Trophoblast cell (in vitro differentiated cells and primary cell): ENCODE measurements at regions not wholly inside any gene's neighbourhood (a gene's known extent, or its start where the extent isn't known, plus 50 kb on each side); places are given as distances from the start of the nearest gene placed in this dataset.
"Not testable (repeated sequence)": the region's sequence is repeated elsewhere in the genome, so short reads cannot be mapped to it uniquely, and the experiment has no call there.

Experiments
- DNase-seq, 2 donors: peaks; one replicate each; pipeline ENCODE4 v3.0.0-alpha.2; 2016
- H2AFZ ChIP-seq: 2 replicates; pipeline ENCODE4 v1.6.1; 2013; ENCODE audit warnings: low read length, moderate library complexity, mild to moderate bottlenecking; ENCODE audit not compliant: insufficient read depth, poor library complexity
- H2AK5ac ChIP-seq: 2 replicates; pipeline ENCODE4 v1.6.1; 2013; ENCODE audit warnings: mild to moderate bottlenecking, low read length
- H2BK120ac ChIP-seq: 2 replicates; pipeline ENCODE4 v1.6.1; 2013; ENCODE audit warnings: low read length, mild to moderate bottlenecking, moderate library complexity; ENCODE audit not compliant: insufficient read depth, poor library complexity
- H2BK12ac ChIP-seq: 2 replicates; pipeline ENCODE4 v1.6.1; 2013; ENCODE audit warnings: mild to moderate bottlenecking, low read length, moderate library complexity
- H2BK5ac ChIP-seq: 2 replicates; pipeline ENCODE4 v1.6.1; 2013; ENCODE audit warnings: low read length, low read depth, moderate library complexity, mild to moderate bottlenecking; ENCODE audit not compliant: poor library complexity
- H3K14ac ChIP-seq: 2 replicates; pipeline ENCODE4 v1.6.1; 2013; ENCODE audit warnings: mild to moderate bottlenecking, low read length
- H3K18ac ChIP-seq: 2 replicates; pipeline ENCODE4 v1.6.1; 2013; ENCODE audit warnings: mild to moderate bottlenecking, low read length
- H3K23ac ChIP-seq: 2 replicates; pipeline ENCODE4 v1.6.1; 2013; ENCODE audit warnings: low read length
- H3K27ac ChIP-seq: 2 replicates; pipeline ENCODE4 v1.5.1; 2013; ENCODE audit warnings: low read depth, mild to moderate bottlenecking, inconsistent platforms, low read length, moderate library complexity
- H3K27me3 ChIP-seq: 2 replicates; pipeline ENCODE4 v1.6.1; 2013; ENCODE audit warnings: inconsistent platforms, mild to moderate bottlenecking, low read length, moderate library complexity; ENCODE audit not compliant: insufficient read depth
- H3K36me3 ChIP-seq, 2 experiments: 1 replicate in 1 of 2; 2 replicates in 1 of 2; pipeline ENCODE4 v1.6.1; 2013; ENCODE audit warnings: low read length in 2 of 2, mild to moderate bottlenecking in 2 of 2, moderate library complexity in 1 of 2; ENCODE audit not compliant: insufficient read depth in 2 of 2, control insufficient read depth in 1 of 2
- H3K4ac ChIP-seq: 2 replicates; pipeline ENCODE4 v1.6.1; 2013; ENCODE audit warnings: low read depth, mild to moderate bottlenecking, low read length, moderate library complexity
- H3K4me1 ChIP-seq, 2 experiments: 1 replicate in 1 of 2; 2 replicates in 1 of 2; pipeline ENCODE4 v1.6.1; 2013; ENCODE audit warnings: low read length in 2 of 2, mild to moderate bottlenecking in 2 of 2, moderate library complexity in 1 of 2; ENCODE audit not compliant: insufficient read depth in 2 of 2, control insufficient read depth in 1 of 2
- H3K4me2 ChIP-seq: 2 replicates; pipeline ENCODE4 v1.6.1; 2013; ENCODE audit warnings: inconsistent platforms, mild to moderate bottlenecking, low read length, moderate library complexity
- H3K4me3 ChIP-seq: 2 replicates; pipeline ENCODE4 v1.5.1; 2013; ENCODE audit warnings: mild to moderate bottlenecking, low read depth, low read length, inconsistent platforms
- H3K79me1 ChIP-seq: one replicate; pipeline ENCODE4 v1.6.1; 2013; ENCODE audit warnings: low read length
- H3K79me2 ChIP-seq: 2 replicates; pipeline ENCODE4 v1.6.1; 2013; ENCODE audit warnings: low read length, mild to moderate bottlenecking; ENCODE audit not compliant: control insufficient read depth, insufficient read depth, poor library complexity
- H3K9ac ChIP-seq: 2 replicates; pipeline ENCODE4 v1.6.1; 2013; ENCODE audit warnings: mild to moderate bottlenecking, low read length
- H3K9me3 ChIP-seq: 2 replicates; pipeline ENCODE4 v1.6.1; 2013; ENCODE audit warnings: low read depth, mild to moderate bottlenecking, control low read depth, inconsistent platforms, low read length; ENCODE audit not compliant: insufficient read depth
- H4K12ac ChIP-seq: 2 replicates; pipeline ENCODE4 v1.6.1; 2013; ENCODE audit warnings: low read depth, mild to moderate bottlenecking, low read length, moderate library complexity
- H4K8ac ChIP-seq: 2 replicates; pipeline ENCODE4 v1.6.1; 2013; ENCODE audit warnings: low read depth, mild to moderate bottlenecking, low read length, moderate library complexity
- H4K91ac ChIP-seq: one replicate; pipeline ENCODE4 v1.6.1; 2013; ENCODE audit warnings: low read depth, mild to moderate bottlenecking, low read length, moderate library complexity
- WGBS: extraction: QIAGEN DNeasy Blood & Tissue Kit; methylation state at CpG from one replicate; pipeline ENCODE4 v1.1.7; 2013; ENCODE audit warnings: missing lambda C conversion rate; ENCODE audit not compliant: insufficient read length, insufficient coverage; ENCODE audit errors: extremely low coverage; 5-methylcytosine and 5-hydroxymethylcytosine counted together

DNA sequence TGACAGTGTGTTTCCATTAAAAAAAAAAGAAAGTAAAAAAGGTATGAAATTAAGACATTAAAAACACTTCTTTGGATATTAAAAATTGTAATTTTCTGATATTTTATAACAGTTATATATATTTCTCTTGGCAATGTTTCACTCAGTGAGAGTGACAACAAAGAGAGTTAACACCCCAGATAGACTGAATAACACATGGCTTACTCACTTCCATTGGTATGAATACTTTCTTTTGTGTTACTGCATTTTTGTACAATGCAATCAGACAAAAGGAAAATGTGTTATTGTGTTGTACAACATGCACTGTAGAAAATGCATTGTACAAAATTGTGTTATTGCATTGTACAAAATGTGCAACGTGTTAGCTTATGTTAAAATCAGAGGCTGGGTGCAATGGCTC is 676.6 kb upstream of the AMELY start:
- WGBS: no CpG with 5 or more reads among the region's 1 CpG
- not testable (repeated sequence) for H3K79me1 ChIP-seq, H3K4ac ChIP-seq, H2BK5ac ChIP-seq, H3K27ac ChIP-seq, H3K9me3 ChIP-seq, H2AFZ ChIP-seq, H3K79me2 ChIP-seq, H3K4me2 ChIP-seq, H4K8ac ChIP-seq, H3K9ac ChIP-seq, H3K4me1 ChIP-seq, H4K12ac ChIP-seq, H3K18ac ChIP-seq, H4K91ac ChIP-seq, H3K14ac ChIP-seq, H2BK12ac ChIP-seq, H2AK5ac ChIP-seq, H3K4me3 ChIP-seq, DNase-seq, H3K27me3 ChIP-seq, H3K23ac ChIP-seq, H2BK120ac ChIP-seq, H3K36me3 ChIP-seq

DNA sequence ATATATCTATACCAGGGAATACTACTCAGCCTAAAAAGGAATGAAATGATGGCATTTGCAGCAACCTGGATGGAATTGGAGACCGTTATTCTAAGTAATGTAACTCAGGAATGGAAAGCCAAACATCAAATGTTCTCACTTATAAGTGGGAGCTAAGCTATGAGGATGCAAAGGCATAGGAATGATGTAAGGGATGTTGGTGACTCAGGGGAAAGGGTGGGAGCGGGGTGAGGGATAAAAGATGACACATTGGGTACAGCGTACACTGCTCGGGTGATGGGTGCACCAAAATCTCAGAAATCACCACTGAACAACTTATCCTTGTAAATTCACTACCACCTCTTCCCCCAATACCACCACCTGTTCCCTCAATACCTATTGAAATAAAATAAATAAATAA is 651.0 kb upstream of the AMELY start:
- H3K36me3 ChIP-seq: no peaks in the 10 kb centered on the region
- H3K9ac ChIP-seq: no peak overlapping the region
- H3K79me2 ChIP-seq: no peaks in the 10 kb centered on the region
- DNase-seq: no peak
- no peak overlapping the region for H3K14ac ChIP-seq
- WGBS: no CpG with 5 or more reads among the region's 4 CpGs
- H3K4me3 ChIP-seq: no peak overlapping the region
- H3K9me3 ChIP-seq: no peaks in the 10 kb centered on the region
- H4K12ac ChIP-seq: no peak overlapping the region
- H3K79me1 ChIP-seq: no peaks in the 10 kb centered on the region
- H3K27ac ChIP-seq: no peak overlapping the region
- H2BK120ac ChIP-seq: no peak overlapping the region
- no peak overlapping the region for H3K18ac ChIP-seq
- H2AFZ ChIP-seq: no peak overlapping the region
- H4K8ac ChIP-seq: no peak overlapping the region
- H3K4me1 ChIP-seq: no peaks in the 10 kb centered on the region
- H3K27me3 ChIP-seq: no peaks in the 10 kb centered on the region
- no peak overlapping the region for H2AK5ac ChIP-seq
- H4K91ac ChIP-seq: no peak overlapping the region
- H2BK5ac ChIP-seq: no peak overlapping the region
- H2BK12ac ChIP-seq: no peak overlapping the region
- no peak overlapping the region for H3K4ac ChIP-seq
- H3K4me2 ChIP-seq: no peak overlapping the region
- H3K23ac ChIP-seq: no peak overlapping the region

DNA sequence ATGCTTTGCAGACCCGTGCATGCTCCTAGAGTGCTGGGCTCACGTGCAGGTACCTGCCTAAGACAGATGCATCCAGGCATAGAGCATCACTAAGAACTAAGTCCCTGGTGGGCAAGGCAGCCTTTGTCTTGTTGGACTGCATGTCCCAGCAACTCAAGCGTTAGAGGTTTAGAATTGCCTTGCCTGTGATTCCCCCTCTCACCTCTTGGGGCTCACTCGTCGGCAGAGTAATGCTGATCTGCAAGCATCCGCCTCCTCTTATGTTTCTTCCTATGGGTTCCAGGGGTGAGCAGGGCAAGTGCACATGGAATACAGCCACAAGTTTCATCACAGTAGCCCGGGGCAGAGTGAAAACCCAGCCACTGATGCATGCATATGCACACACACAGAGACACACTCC is 646.1 kb upstream of the AMELY start:
- no peak overlapping the region for H2BK120ac ChIP-seq
- no peak overlapping the region for H3K9ac ChIP-seq
- H3K79me1 ChIP-seq: no peaks in the 10 kb centered on the region
- H3K4me1 ChIP-seq: no peaks in the 10 kb centered on the region
- no peak overlapping the region for H3K14ac ChIP-seq
- no peak overlapping the region for H3K18ac ChIP-seq
- H2AFZ ChIP-seq: no peak overlapping the region
- H4K91ac ChIP-seq: no peak overlapping the region
- no peak overlapping the region for H3K4me2 ChIP-seq
- no peaks in the 10 kb centered on the region for H3K27me3 ChIP-seq
- H4K12ac ChIP-seq: no peak overlapping the region
- no peak overlapping the region for H3K4ac ChIP-seq
- no peaks in the 10 kb centered on the region for H3K79me2 ChIP-seq
- H3K23ac ChIP-seq: no peak overlapping the region
- no peak overlapping the region for H2AK5ac ChIP-seq
- no peak overlapping the region for H4K8ac ChIP-seq
- H2BK5ac ChIP-seq: no peak overlapping the region
- no peaks in the 10 kb centered on the region for H3K9me3 ChIP-seq
- DNase-seq: no peak
- no CpG with 5 or more reads among the region's 7 CpGs for WGBS
- no peaks in the 10 kb centered on the region for H3K36me3 ChIP-seq
- H3K4me3 ChIP-seq: no peak overlapping the region
- no peak overlapping the region for H3K27ac ChIP-seq
- no peak overlapping the region for H2BK12ac ChIP-seq

DNA sequence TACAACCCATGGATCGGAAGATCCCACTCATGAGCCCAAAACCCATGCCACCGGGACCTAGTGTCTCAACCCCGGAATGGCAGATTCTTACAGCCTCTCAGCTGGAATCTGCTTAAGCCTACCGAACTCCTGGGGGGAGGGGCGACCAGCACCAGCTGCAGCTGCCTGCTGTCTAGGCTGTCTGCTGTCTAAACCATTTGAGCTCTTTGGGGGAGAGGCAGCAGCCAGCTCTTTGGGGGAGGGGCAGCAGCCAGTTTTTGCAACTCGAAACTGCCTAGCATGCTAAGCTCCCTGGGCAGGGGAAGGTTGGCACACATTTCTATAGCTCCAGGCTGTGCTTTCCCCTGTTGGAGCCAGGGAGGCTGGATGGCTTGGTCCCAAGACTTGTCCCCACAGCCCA is 643.5 kb upstream of the AMELY start:
- Histone ChIP-seq H2BK12ac (no peak overlapping the region), H3K4me2 (no peak overlapping the region), H3K27me3 (no peaks in the 10 kb centered on the region), H3K18ac (no peak overlapping the region), H3K4ac (no peak overlapping the region), H3K14ac (no peak overlapping the region), H4K91ac (no peak overlapping the region), H3K4me3 (no peak overlapping the region), H3K79me2 (no peaks in the 10 kb centered on the region), H4K8ac (no peak overlapping the region), H3K4me1 (no peaks in the 10 kb centered on the region), H3K9ac (no peak overlapping the region), H2BK5ac (no peak overlapping the region), H3K79me1 (no peaks in the 10 kb centered on the region), H3K36me3 (no peaks in the 10 kb centered on the region), H2BK120ac (no peak overlapping the region), H3K9me3 (no peaks in the 10 kb centered on the region), H3K27ac (no peak overlapping the region), H4K12ac (no peak overlapping the region), H2AK5ac (no peak overlapping the region), H2AFZ (no peak overlapping the region), H3K23ac (no peak overlapping the region)
- no CpG with 5 or more reads among the region's 6 CpGs for WGBS
- no peak for DNase-seq
